Right renal cortex interstitium (tissue), 3 donors: ENCODE measurements at regions not wholly inside any gene's neighbourhood (a gene's known extent, or its start where the extent isn't known, plus 50 kb on each side); places are given as distances from the start of the nearest gene placed in this dataset.
"Not testable (repeated sequence)": the region's sequence is repeated elsewhere in the genome, so short reads cannot be mapped to it uniquely, and the experiment has no call there.

Experiments used
- DNase-seq, 3 donors: peaks; one replicate each; pipeline ENCODE4 v3.0.0-alpha.2; 2013; ENCODE audit warnings: low read depth in 3 of 3, low spot score in 2 of 3

DNA sequence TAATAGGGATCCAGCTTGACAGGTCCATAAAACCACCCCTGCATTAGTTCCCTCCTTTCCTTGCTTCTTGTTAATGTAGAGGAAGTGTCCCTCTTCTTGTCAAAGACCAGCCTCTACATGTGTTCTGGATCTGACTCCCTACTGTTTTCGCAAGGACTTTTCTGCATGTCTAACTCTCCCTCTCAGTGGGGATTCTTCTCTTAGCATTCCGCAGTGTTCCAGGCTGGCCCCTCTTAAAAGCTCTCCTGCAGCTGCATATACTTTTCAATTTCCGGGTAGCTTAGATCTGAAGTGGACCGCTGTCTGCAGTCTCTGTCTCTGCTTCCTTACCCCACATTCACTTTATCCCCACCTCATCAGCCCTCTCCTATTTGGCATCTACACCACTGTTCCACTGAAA lies 96.1 kb upstream of the MAN1A1 start:
- no peak for DNase-seq

- DNase-seq: no peak
Observed at GRCh38 chr6:119444642-119445557, 95.3 kb upstream of the MAN1A1 start.

- no peak for DNase-seq
Observed at GRCh38 chr6:119443993-119444641, 94.6 kb upstream of the MAN1A1 start.

DNA sequence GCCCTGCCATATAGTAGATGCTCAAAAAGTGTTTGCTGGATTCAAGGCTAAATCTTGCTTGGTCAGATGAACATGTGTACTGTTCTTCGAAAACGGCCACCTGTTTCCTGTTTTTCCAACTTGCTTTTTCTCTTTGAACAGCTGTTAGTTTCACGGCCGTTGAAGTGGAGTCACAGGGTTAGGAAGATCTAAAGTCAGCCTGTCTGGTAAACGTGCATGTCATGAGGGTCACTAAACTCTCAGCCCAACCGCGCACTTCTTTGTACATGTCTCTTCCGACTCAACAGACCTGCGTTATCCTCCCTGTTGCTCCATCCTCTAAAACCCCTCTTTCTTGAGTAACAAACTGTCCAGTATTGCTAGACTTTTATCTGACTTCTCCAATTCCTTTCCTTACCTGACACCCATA lies 93.2 kb upstream of the MAN1A1 start:
- DNase-seq: no peak

- DNase-seq: no peak
Observed at GRCh38 chr6:119440953-119441352, 91.4 kb upstream of the MAN1A1 start.

- DNase-seq: no peak
Observed at GRCh38 chr6:119436583-119436982, 87.0 kb upstream of the MAN1A1 start.

DNA sequence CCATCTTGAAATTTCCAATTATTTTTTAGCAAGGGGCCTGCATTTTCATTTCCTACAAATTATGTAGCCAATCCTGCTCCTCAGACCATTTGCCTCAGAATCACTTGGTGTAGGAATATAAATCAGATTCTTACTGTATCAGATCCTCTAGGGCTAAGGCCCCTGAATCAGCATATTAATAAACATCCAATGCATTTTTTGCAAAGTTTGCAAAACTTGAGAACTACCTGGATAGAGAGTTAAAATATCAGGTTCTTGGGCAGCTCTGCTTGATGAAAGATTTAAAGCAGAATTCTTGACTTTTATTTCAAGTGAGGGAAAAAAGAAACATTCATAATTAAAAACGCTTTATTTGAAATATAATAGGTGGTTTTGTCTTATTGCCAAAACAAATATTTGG lies 82.2 kb upstream of the MAN1A1 start:
- no peak for DNase-seq

GRCh38 chr6:119430805-119431204 lies 81.2 kb upstream of the MAN1A1 start:
- no peak for DNase-seq

GRCh38 chr6:119428633-119429032 lies 79.1 kb upstream of the MAN1A1 start:
- no peak for DNase-seq

- no peak for DNase-seq
Observed at GRCh38 chr6:119426619-119427018, 77.1 kb upstream of the MAN1A1 start.

DNA sequence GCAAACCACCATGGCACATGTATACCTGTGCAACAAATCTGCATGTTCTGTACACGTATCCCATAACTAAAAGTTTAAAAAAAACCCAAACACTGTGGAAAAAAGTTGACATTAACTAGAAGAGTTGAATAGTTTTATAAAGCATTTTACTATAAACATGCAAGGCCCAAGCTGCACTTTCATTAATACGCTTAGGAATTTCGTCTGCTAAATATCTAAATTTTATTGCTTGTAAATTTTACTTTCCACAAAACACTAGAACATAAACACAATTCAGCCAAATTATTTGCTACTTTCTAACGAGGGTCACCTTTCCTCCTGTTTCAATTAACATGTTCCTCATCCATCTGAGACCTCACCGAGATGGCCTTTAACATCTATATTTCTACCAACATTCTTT lies 74.4 kb upstream of the MAN1A1 start:
- no peak for DNase-seq

DNA sequence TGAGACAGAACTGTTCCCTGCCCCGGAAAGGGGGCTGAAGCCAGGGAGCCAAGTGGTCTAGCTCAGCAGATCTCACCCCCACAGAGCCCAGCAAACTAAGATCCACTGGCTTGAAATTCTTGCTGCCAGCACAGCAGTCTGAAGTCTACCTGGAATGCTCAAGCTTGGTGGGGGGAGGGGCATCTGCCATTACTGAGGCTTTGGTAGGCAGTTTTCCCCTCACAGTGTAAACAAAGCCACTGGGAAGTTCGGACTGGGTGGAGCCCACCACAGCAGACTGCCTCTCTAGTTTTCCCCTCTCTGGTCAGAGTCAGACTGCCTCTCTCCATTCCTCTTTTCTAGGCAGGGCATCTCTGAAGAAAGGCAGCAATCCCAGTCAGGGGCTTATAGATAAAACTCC lies 68.5 kb upstream of the MAN1A1 start:
- DNase-seq: not testable (repeated sequence)

DNA sequence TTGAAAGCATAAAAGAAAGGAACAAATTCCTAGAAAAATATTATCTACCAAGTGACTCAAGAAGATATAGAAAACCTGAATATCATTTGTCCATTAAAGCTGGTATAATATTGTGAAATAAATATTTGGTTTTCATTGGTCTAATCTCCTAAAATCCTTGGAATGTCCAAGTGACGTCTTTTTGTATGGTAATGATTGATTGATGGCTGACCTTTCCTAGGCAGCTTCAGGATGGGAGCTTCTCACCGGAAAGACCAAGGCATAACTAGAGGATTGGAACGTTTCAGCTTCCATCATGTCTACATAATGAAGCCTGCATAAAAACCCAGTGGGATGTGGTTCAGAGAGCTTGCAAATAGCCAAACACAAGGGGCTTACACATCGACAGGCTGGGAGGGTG lies 57.6 kb upstream of the MAN1A1 start:
- DNase-seq: no peak

DNA sequence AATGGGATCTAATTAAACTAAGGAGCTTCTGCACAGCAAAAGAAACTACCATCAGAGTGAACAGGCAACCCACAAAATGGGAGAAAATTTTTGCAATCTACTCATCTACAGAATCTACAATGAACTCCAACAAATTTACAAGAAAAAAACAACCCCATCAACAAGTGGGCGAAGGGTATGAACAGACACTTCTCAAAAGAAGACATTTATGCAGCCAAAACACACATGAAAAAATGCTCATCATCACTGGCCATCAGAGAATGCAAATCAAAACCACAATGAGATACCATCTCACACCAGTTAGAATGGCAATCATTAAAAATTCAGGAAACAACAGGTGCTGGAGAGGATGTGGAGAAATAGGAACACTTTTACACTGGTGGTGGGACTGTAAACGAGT lies 55.6 kb upstream of the MAN1A1 start:
- not testable (repeated sequence) for DNase-seq
